NB4 (cell line): ENCODE measurements at regions not wholly inside any gene's neighbourhood (a gene's known extent, or its start where the extent isn't known, plus 50 kb on each side); places are given as distances from the start of the nearest gene placed in this dataset.

Experiments used
- POLR2A ChIP-seq: IDR thresholded peaks from 2 replicates; pipeline ENCODE4 v1.6.1; 2011; ENCODE audit warnings: mild to moderate bottlenecking; ENCODE audit not compliant: insufficient read length; ENCODE audit errors: extremely low read depth
- TF ChIP-seq, protein P1 (sequence below): IDR thresholded peaks from one replicate; pipeline ENCODE4 v1.5.1; 2012; ENCODE audit warnings: low read depth, low read length

DNA sequence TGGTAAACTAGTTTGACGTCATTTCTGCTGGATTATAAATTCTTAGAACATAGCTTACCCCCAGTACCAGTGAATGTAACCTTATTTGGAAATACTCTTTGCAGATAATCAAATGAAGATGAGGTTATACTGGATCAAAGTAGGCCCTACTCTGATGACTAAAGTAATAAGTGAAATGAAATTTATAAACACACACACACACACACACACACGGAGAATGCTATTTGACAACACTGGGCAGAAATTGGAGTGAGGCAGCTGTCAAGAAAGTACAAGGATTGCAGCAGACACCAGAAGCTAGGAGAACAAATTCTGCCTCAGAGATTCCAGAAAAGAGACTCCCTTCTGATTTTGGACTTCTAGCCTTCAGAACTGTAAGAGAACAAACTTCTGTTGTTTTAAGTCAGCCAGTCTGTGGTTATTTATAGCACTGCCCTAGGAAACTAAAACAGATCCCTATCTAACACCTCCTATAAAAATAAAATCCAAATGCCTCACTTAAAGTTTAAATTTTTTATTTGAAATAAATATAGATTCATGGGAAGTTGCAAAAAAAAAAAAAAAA is 448.6 kb downstream of the PCDH18 start:
- TF ChIP-seq, protein P1, sequence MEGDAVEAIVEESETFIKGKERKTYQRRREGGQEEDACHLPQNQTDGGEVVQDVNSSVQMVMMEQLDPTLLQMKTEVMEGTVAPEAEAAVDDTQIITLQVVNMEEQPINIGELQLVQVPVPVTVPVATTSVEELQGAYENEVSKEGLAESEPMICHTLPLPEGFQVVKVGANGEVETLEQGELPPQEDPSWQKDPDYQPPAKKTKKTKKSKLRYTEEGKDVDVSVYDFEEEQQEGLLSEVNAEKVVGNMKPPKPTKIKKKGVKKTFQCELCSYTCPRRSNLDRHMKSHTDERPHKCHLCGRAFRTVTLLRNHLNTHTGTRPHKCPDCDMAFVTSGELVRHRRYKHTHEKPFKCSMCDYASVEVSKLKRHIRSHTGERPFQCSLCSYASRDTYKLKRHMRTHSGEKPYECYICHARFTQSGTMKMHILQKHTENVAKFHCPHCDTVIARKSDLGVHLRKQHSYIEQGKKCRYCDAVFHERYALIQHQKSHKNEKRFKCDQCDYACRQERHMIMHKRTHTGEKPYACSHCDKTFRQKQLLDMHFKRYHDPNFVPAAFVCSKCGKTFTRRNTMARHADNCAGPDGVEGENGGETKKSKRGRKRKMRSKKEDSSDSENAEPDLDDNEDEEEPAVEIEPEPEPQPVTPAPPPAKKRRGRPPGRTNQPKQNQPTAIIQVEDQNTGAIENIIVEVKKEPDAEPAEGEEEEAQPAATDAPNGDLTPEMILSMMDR = no peak
- TF ChIP-seq POLR2A = no peak
